ENCODE measurements at regions not wholly inside any gene's neighbourhood (a gene's known extent, or its start where the extent isn't known, plus 50 kb on each side); places are given as distances from the start of the nearest gene placed in this dataset.

DNA sequence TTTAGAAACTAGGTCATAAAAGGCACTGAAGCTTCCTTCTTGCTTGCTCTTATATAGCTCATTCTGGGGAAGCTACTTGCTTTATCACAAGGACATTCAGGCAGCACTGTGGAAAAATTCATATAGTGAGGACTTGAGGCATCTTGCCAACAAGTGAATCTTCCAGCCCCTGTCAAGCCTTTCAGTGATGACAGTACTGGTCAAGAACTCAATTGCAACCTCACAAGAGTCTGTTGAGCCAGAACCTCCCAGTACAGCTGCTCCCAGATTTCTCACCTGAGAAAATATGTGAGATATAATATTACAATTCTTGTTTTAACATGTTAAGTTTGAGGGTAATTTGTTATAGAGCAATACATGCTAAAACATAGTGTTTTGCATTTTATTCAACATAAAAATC, 2011.0 kb upstream of the NUDT12 start:
- Histone ChIP-seq H3K27me3 (ENCODE audit: control insufficient read depth in 2 of 2, insufficient read depth in 2 of 2, low read length in 2 of 2) (no peaks in the 10 kb centered on the region), H3K4me1 (ENCODE audit: control insufficient read depth, extremely low read depth, insufficient read depth, low read length) (no peaks in the 10 kb centered on the region), H3K36me3 (ENCODE audit: control insufficient read depth in 2 of 2, extremely low read depth in 1 of 2, insufficient read depth in 2 of 2, low read length in 2 of 2) (no peaks in the 10 kb centered on the region), H2AFZ (ENCODE audit: low read depth, low read length) (no peak overlapping the region), H3K9me1 (replicated peaks; ENCODE audit: control insufficient read depth, extremely low read depth, insufficient read depth, low read length) (no peaks in the 10 kb centered on the region), H3K4me3 (replicated peaks in 1 of 3; ENCODE audit: insufficient read depth in 1 of 3, low read depth in 1 of 3, low read length in 3 of 3) (no peak overlapping the region), H4K20me1 (replicated peaks; ENCODE audit: control insufficient read depth, extremely low read depth, insufficient read depth, low read length) (no peaks in the 10 kb centered on the region), H3K27ac (ENCODE audit: insufficient read depth, low read depth, low read length) (no peak overlapping the region), H3K9me3 (replicated peaks; ENCODE audit: control insufficient read depth, insufficient read depth, low read length) (no peaks in the 10 kb centered on the region), H3K4me2 (ENCODE audit: insufficient read depth, low read length) (no peak overlapping the region), H3K79me2 (ENCODE audit: control insufficient read depth, insufficient read depth, low read length) (no peaks in the 10 kb centered on the region), H3K9ac (replicated peaks; ENCODE audit: extremely low read depth, insufficient read depth, low read length) (no peak overlapping the region)
- POLR2A ChIA-PET, result no interaction called here
- no TSS peak for BruUV-seq (replicated peaks)
- intact Hi-C loops (cut with micrococcal nuclease), result no loop called here
- DNase-seq (ENCODE audit: low read depth, low spot score), result no peak
- dilution Hi-C loops (cut with MboI; ENCODE audit: extremely low pct_ligation_motif_present, low sequenced_read_pairs), result no loop called here
- CTCF ChIA-PET, result no interaction called here
- no peak for FAIRE-seq
- no peak for TF ChIP-seq POLR2AphosphoS5 (IDR thresholded peaks at IDR 0.05; ENCODE audit: insufficient read depth, low read depth, low read length)
- no peak for TF ChIP-seq FOS (IDR thresholded peaks at IDR 0.05; ENCODE audit: borderline replicate concordance, insufficient read depth, low read length)
- TF ChIP-seq GATA2 (IDR thresholded peaks at IDR 0.05; ENCODE audit: insufficient read depth, insufficient read length, low read depth, low read length), result no peak
- TF ChIP-seq EZH2 (IDR thresholded peaks at IDR 0.05; ENCODE audit: borderline replicate concordance, low read depth, low read length, severe bottlenecking), result no peak
- TF ChIP-seq MYC (IDR thresholded peaks at IDR 0.05; ENCODE audit: low read depth, low read length), result no peak
- no peak for TF ChIP-seq JUN (IDR thresholded peaks at IDR 0.05; ENCODE audit: borderline replicate concordance, insufficient read depth, insufficient read length, low read depth)
- TF ChIP-seq, protein P1, sequence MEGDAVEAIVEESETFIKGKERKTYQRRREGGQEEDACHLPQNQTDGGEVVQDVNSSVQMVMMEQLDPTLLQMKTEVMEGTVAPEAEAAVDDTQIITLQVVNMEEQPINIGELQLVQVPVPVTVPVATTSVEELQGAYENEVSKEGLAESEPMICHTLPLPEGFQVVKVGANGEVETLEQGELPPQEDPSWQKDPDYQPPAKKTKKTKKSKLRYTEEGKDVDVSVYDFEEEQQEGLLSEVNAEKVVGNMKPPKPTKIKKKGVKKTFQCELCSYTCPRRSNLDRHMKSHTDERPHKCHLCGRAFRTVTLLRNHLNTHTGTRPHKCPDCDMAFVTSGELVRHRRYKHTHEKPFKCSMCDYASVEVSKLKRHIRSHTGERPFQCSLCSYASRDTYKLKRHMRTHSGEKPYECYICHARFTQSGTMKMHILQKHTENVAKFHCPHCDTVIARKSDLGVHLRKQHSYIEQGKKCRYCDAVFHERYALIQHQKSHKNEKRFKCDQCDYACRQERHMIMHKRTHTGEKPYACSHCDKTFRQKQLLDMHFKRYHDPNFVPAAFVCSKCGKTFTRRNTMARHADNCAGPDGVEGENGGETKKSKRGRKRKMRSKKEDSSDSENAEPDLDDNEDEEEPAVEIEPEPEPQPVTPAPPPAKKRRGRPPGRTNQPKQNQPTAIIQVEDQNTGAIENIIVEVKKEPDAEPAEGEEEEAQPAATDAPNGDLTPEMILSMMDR (IDR thresholded peaks at IDR 0.05; ENCODE audit: extremely low read depth in 1 of 2, insufficient read depth in 1 of 2, low read depth in 1 of 2, low read length in 2 of 2), result no peak
- no peak for TF ChIP-seq MAX (IDR thresholded peaks at IDR 0.05; ENCODE audit: insufficient read depth, insufficient read length)
- no peak for TF ChIP-seq POLR2A (IDR thresholded peaks at IDR 0.05; ENCODE audit: low read depth, low read length)

Measured in endothelial cell of umbilical vein (primary cell).